NCI-H69 (cell line): ENCODE measurements at regions not wholly inside any gene's neighbourhood (a gene's known extent, or its start where the extent isn't known, plus 50 kb on each side); places are given as distances from the start of the nearest gene placed in this dataset.
A peak's percentile ranks its signal among the peaks of the same experiment; 100 is the strongest.

Experiments used
- DNase-seq: peaks from one replicate; lab custom pipeline; 2025; lab: John Stamatoyannopoulos, UW

DNA sequence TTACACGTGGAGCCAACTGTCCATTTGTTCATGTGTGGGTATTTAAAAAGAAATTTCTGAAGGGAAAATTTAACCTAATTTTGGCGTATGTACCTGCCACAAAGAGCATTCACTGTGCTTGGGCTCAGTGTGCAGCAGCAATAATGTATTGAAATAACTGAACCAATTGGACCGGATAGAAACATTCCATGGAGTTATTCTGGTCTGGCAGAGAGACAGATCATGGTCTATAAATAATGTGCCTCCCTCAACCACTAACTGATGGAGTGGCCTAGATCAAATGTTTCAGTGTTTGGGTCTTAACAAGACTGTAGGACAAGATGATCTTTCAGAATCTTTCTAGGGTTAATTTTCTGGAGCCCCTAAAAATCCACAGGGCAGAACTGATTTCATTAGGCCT, 469.7 kb downstream of the PRELID2 start:
- DNase-seq, result no peak

DNA sequence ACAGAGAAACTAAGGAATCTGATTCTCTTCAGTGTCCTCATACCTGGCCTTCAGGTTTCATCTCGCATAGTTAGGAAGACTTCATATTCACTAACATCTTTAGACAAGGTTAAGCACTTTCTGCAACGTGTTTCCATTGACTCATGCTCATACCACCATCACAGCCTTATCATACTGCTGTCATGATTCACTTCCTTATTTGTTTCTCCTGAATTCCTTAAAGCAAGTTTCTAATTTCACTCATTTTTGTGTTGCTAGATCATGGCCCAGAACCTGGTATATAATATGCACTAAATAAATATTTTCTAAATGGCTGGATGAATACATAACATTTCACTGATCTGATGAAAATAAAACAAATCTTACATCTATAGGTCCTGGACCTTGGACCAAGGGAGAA, 472.9 kb downstream of the PRELID2 start:
- DNase-seq, result no peak

DNA sequence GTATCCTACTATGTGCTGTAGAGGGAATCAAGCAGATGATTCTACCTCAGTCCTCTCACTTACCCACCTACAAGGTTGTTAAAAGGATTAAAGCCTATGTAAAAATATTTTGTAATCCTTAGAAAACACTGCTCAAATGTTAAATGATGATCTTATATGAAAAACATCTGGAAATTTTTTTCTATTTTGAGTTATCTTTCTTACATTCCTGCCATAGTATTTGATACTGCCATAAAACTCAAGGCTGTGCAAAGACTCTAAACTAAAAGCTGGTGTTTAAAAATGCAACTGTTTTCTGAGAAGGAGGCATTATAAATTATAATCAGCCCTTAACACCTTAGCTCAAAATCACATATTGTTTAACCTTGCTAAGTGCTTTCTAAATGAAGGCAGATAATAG, 474.2 kb downstream of the PRELID2 start:
- no peak for DNase-seq

DNA sequence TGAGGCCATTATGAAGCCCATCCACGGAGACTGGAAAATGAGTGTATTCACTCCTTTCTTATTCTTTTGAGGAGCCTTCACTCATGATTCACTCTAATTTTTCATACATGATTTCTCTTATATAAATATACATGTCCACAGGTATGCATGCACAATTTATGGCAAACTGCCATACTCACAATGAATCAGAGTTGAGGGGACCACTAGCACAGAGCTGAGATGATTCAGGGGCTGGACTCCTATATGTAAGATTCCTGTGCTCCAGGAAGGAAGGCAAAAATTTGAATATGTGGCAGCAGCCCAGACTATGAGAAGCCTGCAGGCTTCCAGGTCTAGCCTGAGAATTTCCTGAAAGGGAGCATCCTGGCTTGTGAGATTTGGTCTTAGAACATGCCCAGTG, 484.6 kb downstream of the PRELID2 start:
- no peak for DNase-seq

DNA sequence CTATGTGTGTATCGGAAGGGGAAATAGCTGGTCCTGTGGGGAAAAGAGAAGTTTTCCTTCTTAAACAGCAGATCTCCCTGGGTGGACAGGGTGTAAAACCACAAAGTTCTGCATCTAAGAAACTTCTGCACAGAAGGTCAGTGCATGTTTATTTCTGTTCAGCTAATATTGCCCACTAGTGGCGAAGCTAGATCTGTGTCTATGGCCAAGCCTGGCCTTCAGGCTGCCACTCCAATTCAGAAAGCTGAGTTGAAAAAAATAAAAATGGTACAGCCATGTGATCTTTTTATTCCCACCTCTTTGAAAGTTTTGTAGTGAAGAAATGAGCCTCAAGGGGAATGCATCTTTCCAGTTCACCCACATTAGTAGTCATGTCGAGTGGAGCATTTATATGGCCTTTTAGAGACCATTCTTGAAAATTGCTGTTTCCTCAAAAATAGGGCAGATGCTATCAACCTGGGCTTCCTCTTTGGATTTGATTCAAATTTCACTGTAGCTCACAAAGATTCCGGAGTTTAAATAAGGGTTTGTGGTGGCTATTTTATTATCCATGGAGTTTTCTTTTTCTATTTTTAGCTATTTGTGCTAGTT, 488.0 kb downstream of the PRELID2 start:
- DNase-seq, result peak; percentile 68

DNA sequence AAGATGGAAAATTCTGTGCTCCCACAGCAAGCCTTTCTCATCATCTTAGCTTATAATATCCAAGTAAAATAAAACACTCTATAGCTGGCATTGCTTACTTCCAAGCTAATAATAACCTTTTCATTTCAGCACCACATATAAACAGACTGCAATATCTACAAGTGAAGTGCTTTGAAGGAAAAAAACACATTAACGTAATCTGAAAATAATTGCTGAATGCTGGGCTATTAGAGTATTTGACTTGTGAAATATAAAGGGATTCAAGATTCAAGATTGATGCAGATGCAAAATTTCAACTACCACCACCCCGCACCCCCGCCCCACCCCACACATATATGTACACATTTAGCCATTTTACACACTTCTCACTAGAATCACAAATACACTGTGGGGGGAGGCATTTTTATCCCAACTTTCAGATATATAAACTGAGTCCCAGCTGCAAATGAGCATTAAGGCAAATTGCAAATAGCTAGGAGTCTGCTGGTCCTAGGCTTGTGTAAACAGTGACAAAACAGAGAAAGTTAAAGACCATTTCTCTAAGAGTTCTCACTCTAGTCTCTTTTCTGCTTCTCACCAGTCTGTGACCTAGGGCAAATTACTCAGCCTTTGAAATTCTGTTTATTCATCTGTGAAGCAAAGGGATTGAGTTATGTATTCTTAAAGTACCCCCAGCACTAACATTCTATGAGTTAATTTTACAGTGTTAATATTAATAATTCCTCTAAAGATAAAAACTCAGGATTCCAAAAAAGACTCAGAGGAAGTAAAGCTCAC, 489.4 kb downstream of the PRELID2 start:
- DNase-seq, result no peak

DNA sequence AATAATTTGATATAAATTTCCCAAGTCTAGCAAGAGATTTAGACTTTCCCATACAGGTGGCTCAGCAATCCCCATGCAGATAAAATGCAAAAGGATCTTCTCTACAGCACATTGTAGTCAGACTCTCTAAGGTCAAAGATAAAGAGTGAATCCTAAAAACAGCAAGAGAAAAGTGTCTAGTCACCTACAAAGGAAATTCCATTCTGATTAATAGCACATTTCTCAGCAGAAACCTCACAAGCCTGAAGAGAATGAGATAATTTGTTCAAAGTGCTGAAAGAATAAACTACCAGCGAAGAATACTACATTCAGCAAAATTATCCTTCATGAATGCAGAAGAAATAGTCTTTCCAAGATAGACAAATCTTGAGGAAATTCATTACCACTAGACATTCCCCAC, 493.3 kb downstream of the PRELID2 start:
- DNase-seq, result no peak

DNA sequence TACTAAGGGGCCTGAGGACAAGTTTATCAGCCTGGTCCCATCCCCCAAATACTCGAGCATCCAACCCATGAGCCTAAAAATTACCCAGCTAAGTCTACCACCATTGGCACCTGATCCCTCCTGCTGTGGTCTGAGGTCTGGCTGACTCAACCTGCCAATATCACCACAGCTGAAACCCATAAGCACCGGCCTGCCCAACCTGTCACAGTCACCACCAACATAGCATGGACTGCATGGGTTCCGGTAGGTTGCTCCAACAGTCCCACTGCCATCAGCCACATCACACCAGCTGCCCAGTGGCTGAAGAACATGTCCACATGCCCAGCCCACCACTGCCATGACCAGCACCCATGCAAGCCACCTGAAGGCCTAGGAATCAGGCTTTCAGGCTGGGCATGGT, 495.0 kb downstream of the PRELID2 start:
- no peak for DNase-seq

DNA sequence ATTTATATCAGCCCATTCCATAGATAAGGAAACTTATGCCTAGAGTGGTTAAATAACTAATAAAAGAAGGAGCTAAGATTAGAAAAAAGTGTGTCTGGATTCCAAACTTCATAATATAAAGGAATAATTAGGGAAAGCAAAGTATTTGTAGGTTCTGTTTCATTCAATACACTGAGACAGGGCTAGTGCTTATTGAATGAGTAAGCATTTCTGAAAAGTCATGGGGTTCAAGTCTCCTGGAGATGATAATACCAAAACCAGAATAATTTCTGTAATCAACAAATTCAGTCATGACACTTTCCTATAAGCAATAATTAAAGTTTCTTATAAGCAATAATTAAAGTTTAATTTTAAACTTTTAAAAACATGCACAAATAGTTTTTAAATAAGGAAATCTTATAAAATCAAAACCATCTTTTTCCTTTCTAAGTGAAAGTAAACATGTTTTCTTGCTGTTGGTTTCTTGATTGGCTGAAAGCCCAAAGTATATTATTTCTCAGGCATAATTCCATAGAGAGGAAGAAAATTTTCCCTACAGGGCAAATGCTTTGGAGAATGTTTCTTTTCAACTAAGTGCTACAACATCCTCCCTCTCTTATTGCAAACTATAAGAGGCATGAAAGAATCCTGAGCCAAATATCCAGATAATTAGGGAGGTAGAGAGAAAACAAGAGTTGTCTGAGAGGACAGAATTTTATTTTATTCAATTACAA, 510.2 kb downstream of the PRELID2 start:
- DNase-seq, result no peak

DNA sequence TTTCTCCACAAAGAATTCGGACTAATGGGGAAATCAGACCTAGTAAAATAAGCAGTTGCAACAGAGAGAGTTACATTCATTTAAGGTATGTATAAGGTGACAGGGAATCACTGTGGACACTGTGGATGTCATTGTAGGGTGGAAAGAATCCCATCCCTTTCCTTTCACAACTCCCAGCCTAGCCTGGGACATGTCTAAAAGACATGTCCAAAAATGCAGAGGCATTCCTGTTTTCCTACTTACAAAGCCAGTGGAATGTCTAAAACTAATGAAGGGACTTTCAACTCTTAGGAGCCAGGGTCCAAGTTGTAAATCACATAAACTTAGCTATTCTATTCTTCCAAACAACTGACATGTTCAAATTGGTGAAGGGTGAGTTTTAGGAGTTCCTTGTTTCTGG, 511.0 kb downstream of the PRELID2 start:
- no peak for DNase-seq

DNA sequence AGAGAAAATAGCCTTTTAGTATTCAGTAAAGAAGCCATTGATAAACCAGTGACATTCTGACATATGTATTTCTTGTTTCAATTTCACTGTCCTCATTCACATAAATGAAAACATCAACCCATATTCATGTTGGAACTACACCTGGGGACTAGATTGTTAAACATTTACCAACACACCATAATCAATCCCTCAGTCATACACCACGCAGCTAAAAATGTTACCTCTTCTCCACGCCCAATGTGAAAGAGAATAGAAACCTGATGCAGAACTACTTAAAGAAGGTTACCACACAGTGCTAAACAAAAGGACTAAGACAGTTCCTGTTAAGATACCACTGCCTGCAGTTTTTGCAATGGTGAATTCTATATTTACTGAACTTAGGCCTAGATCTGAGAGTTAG, 518.9 kb downstream of the PRELID2 start:
- no peak for DNase-seq

DNA sequence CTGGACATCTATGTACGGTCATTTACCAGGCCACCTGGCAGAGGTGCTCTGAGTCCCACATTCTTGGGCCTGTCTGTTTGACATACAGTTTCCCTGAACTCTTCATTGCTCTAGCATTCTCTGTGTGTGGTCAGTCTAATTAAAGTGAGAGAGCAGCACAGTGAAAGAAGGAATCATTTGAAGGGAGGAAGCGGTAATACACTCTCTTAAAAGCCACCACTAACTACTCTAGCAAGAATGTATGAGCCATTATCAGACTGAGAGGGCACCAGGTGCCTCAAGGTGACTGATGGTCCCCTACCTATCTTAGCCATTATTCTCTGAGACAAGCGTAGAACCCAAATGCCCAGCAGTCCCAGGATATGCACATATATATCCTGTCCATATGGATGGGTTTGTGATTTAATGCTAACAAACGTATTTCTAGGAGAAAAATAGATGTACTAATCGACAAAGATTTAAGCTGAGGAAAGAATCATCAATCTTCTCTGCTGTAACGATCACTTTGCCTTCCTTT, 527.2 kb downstream of the PRELID2 start:
- peak; percentile 47 for DNase-seq

DNA sequence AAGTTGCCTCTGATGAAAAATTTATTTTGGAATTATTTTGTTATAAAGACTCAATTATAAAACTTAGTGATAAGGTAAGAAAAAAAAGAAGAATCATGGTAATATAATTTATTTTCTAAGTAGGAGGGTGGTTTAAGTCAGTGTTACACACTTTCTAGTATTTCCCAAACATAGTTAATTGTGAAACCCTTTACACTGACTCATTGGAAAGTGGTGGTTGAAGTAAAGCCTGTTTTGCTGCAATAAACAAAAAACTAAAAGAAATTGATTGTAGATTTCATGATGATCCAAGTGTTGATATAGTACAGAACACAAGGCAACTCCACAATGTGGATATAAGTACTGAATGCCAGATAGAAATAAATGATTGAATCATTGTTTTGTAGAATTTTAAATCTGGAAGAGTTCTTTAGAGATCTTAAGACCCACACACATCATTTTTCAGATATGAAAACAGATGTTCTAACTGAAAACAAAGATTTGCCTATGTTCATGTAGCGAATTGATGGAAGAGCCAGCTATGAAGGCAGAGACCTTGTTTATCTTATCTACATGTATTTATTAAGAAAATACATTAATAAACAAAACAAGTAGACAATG, 539.8 kb downstream of the PRELID2 start:
- DNase-seq, result no peak

DNA sequence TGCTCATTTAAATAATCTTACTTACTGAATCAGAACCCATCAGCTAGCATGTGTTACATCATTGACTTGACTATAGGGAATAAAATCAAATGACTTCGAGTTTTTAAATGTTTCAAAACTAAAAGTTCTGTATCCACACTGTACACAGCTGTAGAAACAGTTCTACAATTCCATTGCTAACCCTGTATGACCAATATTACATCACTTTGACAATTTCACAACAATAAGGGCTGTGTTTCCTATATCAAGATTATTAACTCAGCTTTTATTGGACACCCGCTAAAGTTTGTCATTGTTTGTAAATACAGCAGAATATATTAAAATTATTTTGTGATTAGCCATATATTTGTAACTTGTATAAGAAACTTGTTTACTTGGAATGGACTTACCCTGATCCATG, 540.8 kb downstream of the PRELID2 start:
- DNase-seq, result no peak

DNA sequence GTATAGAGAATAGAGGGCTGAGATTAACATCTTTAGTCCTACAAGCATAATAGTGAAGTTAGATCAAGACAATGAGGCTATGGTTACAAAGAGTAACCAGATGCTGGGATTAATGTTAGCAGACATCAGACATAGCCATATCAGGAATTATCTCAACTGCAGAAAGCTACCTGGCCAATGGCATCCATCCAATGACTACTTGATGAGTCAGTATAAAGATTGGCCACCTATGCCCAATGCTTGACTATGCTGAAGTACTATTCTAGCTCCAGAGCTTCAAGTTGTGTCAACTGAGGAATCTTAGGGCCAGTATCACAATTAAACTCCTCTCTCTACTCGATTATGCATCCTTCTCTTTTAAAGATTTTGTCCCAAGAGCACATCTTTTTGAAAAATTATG, 541.4 kb downstream of the PRELID2 start:
- DNase-seq, result no peak

DNA sequence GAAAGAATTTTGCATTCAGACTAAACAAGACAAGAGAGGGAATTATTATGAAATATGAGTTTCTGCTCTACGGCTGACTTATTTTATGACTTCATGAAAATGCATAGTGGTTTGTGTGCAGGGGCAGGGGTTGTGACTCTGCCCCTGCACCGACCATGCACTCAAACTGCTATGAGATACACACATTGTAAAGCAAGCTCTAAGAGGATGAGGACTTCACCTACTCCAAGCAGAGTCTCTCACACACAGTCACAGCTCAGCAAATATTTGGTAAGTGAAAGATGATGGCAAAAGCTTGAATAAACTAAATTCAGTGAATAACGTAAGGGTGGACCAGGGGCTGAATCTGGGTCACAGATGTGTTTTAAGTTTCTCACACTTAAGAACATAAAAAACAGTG, 542.9 kb downstream of the PRELID2 start:
- no peak for DNase-seq

DNA sequence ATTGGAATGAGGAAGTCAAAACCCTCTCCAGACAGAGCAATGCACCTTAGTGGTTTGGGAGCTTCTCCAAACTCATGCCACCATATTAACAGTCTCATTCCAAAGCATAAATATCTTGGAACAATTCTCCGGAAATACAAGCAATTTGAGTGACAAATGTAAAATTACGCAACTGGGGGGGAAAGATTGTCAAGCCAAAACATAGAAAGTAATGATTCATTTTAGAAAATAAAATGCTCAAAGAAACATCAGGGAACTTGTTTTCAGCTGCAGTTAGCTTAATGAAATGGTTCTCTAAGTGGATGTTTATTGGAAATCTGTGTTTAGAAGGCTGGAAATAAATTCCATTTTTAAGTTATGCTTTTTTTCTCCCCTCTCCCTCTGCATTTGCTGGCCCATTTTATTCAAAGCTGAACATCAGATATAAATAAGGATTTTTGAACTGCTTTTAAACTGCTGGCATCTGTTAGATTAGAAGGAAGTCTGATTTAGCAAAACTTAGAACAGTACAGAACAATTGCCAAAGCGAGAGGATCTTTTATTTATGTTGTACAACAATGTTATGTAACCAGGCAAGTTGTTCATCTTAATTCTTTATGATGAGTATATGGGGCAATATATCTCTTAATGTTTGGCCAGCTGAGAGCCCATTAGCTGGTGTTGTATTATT, 551.9 kb downstream of the PRELID2 start:
- DNase-seq, result no peak

DNA sequence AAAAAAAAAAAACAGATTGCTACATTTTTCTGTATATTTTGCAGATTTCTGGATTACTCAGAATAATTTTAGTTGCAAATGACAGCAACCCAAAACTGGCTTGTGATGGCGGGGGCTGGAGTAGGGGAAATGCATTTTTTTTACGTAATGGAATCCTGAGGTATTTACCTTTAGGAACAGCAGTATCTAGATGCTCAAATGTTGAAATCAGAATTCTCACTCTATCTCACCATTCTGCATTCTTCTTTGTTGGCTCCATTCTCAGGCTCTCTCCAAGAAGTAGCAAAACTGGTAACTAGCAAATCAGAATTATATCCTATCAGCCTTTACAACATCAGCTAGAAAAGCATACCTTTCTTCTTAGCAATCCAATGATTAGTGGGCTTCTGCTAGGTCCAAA, 554.3 kb downstream of the PRELID2 start:
- DNase-seq, result no peak

DNA sequence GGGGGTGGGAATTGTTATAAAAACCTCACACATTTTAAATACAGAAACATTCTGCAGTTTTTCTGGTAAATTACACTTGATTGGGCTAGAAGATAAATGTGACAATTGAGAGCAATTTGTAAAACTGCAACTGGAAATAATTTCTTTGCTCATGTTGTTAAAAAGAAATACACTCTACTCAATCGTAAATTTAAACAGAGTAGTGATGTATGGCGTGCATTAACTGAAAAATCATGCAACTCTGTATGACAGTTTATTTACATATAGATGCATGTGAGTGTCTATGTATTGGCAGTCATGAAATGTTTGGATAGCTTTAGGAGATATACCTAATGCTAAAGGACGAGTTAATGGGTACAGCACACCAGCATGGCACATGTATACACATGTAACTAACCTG, 554.9 kb downstream of the PRELID2 start:
- DNase-seq, result no peak

DNA sequence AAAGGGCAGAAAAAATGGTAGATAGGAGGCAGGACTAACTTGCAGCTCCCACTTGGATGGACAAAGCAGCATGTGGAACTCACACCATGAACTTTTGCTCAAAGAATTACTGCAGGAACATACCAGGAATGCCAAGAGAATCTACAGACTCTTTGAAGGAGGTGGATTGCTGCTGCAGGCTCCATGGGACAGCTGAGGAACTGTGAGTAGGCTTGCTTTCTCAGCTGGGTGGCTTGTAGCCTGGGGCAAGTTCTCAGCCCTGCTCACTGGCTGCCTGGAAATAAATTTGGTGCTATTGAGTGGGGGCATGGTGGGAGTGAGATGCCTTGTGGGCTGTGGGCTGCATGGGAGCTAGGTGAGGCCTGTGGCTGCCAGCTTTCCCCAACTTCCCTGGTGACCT, 574.5 kb downstream of the PRELID2 start:
- no peak for DNase-seq

DNA sequence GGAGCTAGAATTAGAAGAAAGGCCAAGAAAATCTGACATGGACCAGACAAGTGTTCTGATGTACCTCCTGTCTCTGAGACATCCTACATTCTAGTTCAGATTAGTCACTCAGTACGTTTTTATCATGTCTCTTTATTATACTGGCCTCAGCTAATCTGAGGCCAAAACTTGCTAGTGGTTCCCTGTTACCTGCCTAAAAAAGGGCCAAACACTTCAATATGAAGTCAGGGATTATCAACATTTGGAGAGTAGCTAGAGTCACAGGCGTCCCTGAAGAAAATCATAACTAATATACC, 587.4 kb downstream of the PRELID2 start:
- DNase-seq, result no peak

DNA sequence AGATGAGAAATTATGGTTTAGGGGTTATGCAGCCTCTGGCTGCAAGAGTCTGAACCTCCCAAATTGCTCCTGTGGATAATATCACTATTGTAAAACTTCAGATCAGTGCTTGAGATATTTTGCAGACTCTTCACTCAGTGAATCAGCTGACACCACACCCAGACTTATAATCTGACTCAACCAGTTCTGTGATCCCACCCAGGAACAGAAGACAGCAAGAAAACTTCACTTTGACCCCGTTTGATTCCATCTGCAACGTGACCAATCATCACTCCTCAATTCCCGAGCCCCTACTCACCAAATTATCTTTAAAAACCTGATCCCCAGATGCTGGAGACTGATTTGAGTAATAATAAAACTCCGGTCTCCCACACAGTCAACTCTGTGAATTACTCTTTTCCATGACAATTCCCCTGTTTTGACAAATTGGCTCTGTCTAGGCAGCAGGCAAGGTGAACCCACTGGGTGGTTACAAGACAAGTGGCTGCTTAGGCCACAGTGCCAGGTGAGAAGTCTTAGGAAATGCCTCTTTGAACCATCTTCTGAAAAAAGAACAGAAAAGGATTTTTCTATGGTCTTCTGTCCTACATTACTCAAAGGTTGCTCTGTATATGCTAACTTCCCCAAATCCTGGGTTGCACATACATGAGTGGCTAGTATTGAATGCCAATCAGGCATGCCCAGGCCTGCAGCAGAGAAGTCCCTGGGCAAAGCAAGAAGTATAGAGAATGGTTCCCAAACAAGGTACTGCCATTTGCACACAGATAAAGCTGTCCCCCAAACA, 588.0 kb downstream of the PRELID2 start:
- no peak for DNase-seq
